Medulla oblongata (tissue), 1 donor: ENCODE measurements at regions not wholly inside any gene's neighbourhood (a gene's known extent, or its start where the extent isn't known, plus 50 kb on each side); places are given as distances from the start of the nearest gene placed in this dataset.
"Not testable (repeated sequence)": the region's sequence is repeated elsewhere in the genome, so short reads cannot be mapped to it uniquely, and the experiment has no call there.

Experiments used
- DNase-seq: peaks from one replicate; pipeline ENCODE4 v3.0.0-alpha.2; 2015; ENCODE audit errors: extremely low spot score

- DNase-seq = no peak
These were observed 135.8 kb upstream of the CENPW start for GRCh38 chr6:126204126-126204525.

DNA sequence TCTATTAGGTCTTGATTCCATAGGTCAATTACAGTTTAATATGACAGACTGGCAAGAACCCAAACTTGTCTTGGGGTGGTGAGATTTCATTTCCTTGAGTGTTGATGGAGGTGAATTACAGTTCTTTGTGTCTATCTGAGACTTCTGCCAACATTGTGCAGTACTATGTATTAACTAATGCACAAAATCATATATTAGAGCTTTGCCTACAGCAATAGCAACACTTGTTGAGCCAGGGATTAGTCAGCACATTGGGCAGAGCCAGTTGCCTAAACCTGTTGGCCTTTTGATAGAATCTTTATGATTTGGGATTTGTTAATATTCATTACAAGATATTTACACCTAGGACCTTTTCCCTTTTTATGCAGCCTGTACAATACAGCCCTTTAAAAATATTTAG, 135.3 kb upstream of the CENPW start:
- no peak for DNase-seq

GRCh38 chr6:126206504-126207246, 133.2 kb upstream of the CENPW start:
- DNase-seq = no peak

GRCh38 chr6:126210398-126211075, 129.4 kb upstream of the CENPW start:
- DNase-seq = no peak

GRCh38 chr6:126217497-126217896, 122.4 kb upstream of the CENPW start:
- DNase-seq = no peak

DNA sequence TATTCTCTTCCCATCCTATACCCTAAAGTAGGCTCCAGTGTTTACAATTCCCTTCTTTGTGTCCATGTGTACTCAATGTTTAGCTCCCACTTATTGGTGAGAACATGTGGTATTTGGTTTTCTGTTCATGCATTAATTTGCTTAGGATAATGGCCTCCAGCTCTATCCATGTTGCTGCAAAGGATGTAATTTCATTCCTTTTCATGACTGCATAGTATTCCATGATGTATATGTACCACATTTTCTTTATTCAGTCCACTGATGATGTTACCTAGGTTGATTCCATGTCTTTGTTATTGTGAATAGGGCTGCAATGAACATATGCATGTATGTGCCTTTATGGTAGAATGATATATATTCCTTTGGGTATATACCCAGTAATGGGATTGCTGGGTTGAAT, 119.0 kb upstream of the CENPW start:
- DNase-seq = not testable (repeated sequence)

GRCh38 chr6:126227833-126228702, 111.8 kb upstream of the CENPW start:
- DNase-seq = no peak

DNA sequence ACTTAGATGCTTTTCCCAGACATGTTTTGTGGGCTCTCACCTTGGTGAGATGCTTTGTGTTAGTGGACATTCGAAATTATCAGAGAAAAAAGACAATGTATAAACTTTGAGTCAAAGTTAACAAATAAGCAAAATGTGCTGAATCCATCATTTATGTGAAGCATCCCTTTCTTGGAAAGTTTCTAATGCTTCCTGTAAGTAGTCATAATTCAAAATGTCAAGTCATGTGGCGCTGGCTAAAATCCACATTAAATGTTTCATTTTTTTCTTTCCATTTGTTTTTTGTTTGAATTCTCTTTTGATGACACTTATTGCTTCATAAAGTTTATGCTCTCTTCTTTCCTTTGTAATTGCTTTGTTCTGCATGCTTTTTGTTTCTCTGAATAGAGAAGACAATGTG, 107.2 kb upstream of the CENPW start:
- no peak for DNase-seq

DNA sequence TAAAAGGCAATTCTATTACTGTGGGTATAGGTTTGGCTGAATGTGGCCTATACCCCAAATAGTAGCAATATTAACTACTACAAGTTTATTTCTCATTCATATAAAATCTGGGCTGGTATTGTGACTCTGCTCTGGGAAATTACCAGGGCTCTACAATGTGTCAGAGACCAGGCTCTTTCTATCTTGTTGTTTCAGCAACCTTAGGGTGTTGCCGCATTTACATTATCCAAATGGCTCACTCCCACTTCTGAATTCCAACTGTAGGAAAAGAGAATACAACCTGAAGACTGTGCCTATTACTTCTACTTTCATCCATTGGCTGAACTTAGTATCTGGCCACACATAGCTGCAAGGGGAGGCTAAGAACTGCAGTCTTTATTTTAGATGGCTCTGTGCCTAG, 106.7 kb upstream of the CENPW start:
- DNase-seq = no peak

DNA sequence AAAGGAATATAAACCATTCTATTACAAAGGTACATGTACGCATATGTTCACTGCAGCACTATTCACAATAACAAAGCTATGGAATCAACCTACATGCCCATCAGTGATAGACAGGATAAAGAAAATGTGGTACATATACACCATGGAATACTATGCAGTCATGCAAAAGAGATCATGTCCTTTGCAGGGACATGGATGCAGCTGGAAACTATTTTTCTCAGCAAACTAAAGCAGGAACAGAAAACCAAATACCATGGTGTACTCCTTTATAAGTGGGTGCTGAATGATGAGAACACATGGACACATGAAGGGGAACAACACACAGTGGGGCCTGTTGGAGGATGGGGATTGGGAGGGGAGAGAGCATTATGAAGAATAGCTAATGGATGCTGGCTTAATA, 104.6 kb upstream of the CENPW start:
- no peak for DNase-seq

- DNase-seq = no peak
These were observed 94.8 kb upstream of the CENPW start for GRCh38 chr6:126245077-126245476.

DNA sequence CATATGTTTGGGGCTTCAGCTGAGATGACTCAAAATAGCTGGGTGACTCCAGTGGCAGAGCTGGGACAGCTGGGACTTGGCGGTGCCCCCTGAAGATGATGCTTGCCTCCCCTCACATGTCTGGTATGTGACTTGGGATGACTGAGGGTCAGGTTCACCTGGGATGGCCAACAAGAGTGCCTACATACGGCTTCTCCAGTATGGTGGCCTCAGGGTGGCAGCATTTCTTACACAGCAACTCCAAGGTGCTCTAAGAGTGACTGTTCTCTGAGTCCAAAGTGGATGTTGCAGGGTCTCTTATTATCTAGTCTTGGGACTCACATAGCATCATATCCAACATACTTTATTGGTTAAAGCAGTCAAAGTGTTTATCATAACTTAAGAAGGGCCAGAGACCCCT, 87.8 kb upstream of the CENPW start:
- DNase-seq = no peak

- no peak for DNase-seq
These were observed 86.5 kb upstream of the CENPW start for GRCh38 chr6:126253431-126253830.

GRCh38 chr6:126258150-126258549, 81.8 kb upstream of the CENPW start:
- no peak for DNase-seq

DNA sequence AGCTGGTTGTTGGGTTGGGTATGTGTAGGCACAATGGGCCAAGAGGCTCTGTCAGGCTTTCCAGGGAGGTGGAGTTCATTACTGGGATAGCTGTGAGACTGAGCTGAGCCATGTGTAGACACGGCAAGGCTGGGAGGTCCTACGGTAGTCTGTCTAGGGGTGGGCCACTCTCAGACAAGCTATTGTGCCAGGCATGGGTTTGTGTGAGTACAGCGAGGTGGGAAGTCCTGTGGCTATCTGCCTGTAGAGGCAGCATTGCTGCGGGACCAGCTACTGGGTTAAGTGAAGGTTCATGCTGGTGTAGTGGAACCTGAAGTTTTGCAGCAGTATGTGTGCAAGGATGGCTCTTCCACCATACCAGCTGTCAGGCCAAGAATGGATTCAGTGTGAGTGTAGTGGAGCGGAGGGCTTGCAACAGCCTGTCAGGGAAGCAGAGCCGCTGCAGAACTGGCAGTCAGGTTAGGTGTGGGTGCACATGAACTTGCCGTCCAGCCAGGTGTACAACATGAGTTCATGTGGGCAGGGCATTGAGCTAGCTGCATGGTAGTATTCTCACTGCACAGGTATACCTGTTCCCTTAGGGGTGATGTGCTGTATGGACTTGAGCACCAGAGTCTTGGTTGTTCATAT, 78.0 kb upstream of the CENPW start:
- DNase-seq = no peak

GRCh38 chr6:126264265-126264664, 75.7 kb upstream of the CENPW start:
- no peak for DNase-seq

- no peak for DNase-seq
These were observed 73.3 kb upstream of the CENPW start for GRCh38 chr6:126266664-126267063.

DNA sequence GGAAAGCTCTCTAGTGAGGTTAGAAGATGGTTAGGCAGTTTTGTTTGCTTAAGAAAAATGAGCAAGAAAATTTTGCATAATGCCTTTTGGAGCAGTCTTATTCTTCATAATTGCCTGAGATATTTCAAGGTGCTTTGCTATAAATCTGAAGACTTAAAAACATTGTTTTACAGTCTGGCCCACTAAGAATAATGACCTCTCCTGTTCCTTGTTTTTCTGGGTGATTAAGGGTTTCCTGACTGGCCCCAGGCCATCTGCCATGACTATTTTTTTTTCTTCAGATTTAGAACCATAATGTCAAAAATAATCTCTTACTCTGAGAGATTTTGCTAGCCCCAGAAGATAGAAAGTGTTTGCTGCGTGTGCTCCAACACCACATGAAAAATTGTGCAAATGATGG, 72.3 kb upstream of the CENPW start:
- DNase-seq = no peak

GRCh38 chr6:126268092-126268491, 71.8 kb upstream of the CENPW start:
- no peak for DNase-seq

DNA sequence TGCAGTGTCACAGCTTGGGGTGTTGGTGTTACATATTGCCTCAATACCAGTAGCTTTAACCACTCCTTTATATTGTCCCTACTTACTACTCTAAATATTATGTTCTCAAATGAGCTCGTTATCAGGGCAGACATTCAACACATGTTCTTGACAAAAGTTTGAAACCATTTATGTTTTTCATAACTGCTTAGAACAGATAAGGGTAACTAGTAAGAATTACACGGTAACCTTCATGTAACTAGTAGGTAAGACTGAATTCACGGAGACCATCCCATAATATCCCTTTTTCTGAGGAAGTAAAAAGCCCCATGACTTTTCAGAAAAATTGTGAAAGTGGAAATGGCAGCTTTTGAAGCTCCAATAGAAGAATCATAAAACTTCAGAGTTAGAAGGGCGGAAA, 59.6 kb upstream of the CENPW start:
- no peak for DNase-seq

DNA sequence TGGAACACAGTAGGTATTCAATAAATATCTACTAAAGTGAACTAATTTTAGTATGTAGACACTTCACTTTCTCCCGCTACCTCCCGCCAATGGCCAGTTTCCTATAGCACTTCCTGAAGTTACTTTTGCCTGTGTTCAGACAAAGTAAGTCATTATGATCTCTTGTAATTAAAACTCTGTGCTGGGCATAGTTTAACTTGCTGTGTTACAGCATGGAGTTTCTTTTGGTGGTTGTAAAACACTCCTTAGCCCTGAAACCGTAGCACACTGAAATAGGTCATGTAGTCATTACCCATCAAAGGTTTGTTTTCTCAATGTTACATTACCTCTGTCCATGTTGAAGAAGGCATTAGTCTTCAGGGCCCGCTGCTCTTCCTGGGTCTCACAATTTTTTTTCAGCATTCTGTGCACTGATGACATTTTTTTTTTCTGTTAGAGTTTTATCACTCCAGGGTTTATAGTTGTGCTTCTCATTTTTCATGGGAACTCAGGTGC, 54.0 kb upstream of the CENPW start:
- DNase-seq = no peak
